WTC11 (cell line): ENCODE measurements at regions not wholly inside any gene's neighbourhood (a gene's known extent, or its start where the extent isn't known, plus 50 kb on each side); places are given as distances from the start of the nearest gene placed in this dataset.

ENCODE experiments used
- ATF1 ChIP-seq: sonication (generic); formaldehyde crosslinking; IDR thresholded peaks from 2 replicates; pipeline ENCODE4 v1.8.1; 2023; ENCODE audit warnings: mild to moderate bottlenecking, moderate library complexity, missing genetic modification reagents
- CTCF ChIP-seq: fragments of 200-600 bp; IDR thresholded peaks from 2 replicates; pipeline ENCODE4 v1.8.0; 2022; ENCODE audit warnings: antibody characterized with exemption
- ETV6 ChIP-seq: sonication (generic); formaldehyde crosslinking; IDR thresholded peaks from 2 replicates; pipeline ENCODE4 v1.8.1; 2022; ENCODE audit warnings: mild to moderate bottlenecking, missing genetic modification reagents
- FOXP1 ChIP-seq: sonication (generic); formaldehyde crosslinking; IDR thresholded peaks from 2 replicates; pipeline ENCODE4 v1.8.0; 2022; ENCODE audit warnings: missing genetic modification reagents, mild to moderate bottlenecking, moderate library complexity, borderline replicate concordance
- IRF1 ChIP-seq: sonication (generic); formaldehyde crosslinking; IDR thresholded peaks from 2 replicates; pipeline ENCODE4 v1.8.0; 2023; ENCODE audit warnings: missing genetic modification reagents
- IRF2 ChIP-seq: sonication (generic); formaldehyde crosslinking; IDR thresholded peaks from 2 replicates; pipeline ENCODE4 v1.8.0; 2022; ENCODE audit warnings: low read depth, missing genetic modification reagents, borderline replicate concordance
- JUN ChIP-seq: sonication (generic); formaldehyde crosslinking; IDR thresholded peaks from 2 replicates; pipeline ENCODE4 v1.8.0; 2023; ENCODE audit warnings: mild to moderate bottlenecking, missing genetic modification reagents
- ZBTB21 ChIP-seq: sonication (generic); formaldehyde crosslinking; IDR thresholded peaks from 2 replicates; pipeline ENCODE4 v1.8.1; 2023; ENCODE audit warnings: mild to moderate bottlenecking, missing genetic modification reagents, borderline replicate concordance
- TF ChIP-seq, protein P1 (sequence below): sonication (generic); formaldehyde crosslinking; IDR thresholded peaks from 2 replicates; pipeline ENCODE4 v1.8.1; 2023; ENCODE audit warnings: mild to moderate bottlenecking, missing genetic modification reagents, moderate library complexity
- TF ChIP-seq, protein P2 (sequence below): sonication (generic); formaldehyde crosslinking; IDR thresholded peaks from 2 replicates; pipeline ENCODE4 v1.8.1; 2023; ENCODE audit warnings: mild to moderate bottlenecking, moderate library complexity, missing genetic modification reagents

- TF ChIP-seq CTCF (no peak), ZBTB21 (no peak), FOXP1 (CRISPR knock-in tag) (no peak), ATF1 (CRISPR knock-in tag) (no peak), JUN (CRISPR knock-in tag) (no peak), ETV6 (CRISPR knock-in tag) (no peak), IRF2 (CRISPR knock-in tag) (no peak), IRF1 (CRISPR knock-in tag) (no peak)
- TF ChIP-seq, protein P1, sequence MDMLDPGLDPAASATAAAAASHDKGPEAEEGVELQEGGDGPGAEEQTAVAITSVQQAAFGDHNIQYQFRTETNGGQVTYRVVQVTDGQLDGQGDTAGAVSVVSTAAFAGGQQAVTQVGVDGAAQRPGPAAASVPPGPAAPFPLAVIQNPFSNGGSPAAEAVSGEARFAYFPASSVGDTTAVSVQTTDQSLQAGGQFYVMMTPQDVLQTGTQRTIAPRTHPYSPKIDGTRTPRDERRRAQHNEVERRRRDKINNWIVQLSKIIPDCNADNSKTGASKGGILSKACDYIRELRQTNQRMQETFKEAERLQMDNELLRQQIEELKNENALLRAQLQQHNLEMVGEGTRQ = no peak
- TF ChIP-seq, protein P2, sequence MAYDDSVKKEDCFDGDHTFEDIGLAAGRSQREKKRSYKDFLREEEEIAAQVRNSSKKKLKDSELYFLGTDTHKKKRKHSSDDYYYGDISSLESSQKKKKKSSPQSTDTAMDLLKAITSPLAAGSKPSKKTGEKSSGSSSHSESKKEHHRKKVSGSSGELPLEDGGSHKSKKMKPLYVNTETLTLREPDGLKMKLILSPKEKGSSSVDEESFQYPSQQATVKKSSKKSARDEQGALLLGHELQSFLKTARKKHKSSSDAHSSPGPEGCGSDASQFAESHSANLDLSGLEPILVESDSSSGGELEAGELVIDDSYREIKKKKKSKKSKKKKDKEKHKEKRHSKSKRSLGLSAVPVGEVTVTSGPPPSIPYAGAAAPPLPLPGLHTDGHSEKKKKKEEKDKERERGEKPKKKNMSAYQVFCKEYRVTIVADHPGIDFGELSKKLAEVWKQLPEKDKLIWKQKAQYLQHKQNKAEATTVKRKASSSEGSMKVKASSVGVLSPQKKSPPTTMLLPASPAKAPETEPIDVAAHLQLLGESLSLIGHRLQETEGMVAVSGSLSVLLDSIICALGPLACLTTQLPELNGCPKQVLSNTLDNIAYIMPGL (CRISPR knock-in tag) = no peak
Measured at GRCh38 chr13:22758245-22758644, 422.5 kb upstream of the SGCG start.
